Transverse colon (tissue), 4 donors: ENCODE measurements at regions not wholly inside any gene's neighbourhood (a gene's known extent, or its start where the extent isn't known, plus 50 kb on each side); places are given as distances from the start of the nearest gene placed in this dataset.

Source experiments
- EP300 ChIP-seq: sonication (generic); formaldehyde crosslinking; IDR thresholded peaks from one replicate; pipeline ENCODE4 v1.6.1; 2017; ENCODE audit warnings: antibody characterized with exemption, low read depth
- POLR2A ChIP-seq: fragments of 450-650 bp; IDR thresholded peaks from one replicate; pipeline ENCODE4 v1.6.1; 2016; ENCODE audit warnings: antibody characterized with exemption, mild to moderate bottlenecking, moderate library complexity
- POLR2AphosphoS5 ChIP-seq, 3 donors: sonication (generic); formaldehyde crosslinking; IDR thresholded peaks; one replicate each; pipeline ENCODE4 v1.6.1; 2016; ENCODE audit warnings: antibody characterized with exemption in 3 of 3
- TF ChIP-seq, protein P1 (sequence below), 5 experiments: fragments of 200-600 bp in 3 of 5; fragments of 450-650 bp in 2 of 5; sonication (generic) in 3 of 5; IDR thresholded peaks; 1 replicate in 2 of 5; 2 replicates in 3 of 5; pipeline ENCODE4 v1.5.1; 2016 to 2017; ENCODE audit warnings: antibody characterized with exemption in 5 of 5, inconsistent platforms in 3 of 5, mild to moderate bottlenecking in 2 of 5, moderate library complexity in 1 of 5

DNA sequence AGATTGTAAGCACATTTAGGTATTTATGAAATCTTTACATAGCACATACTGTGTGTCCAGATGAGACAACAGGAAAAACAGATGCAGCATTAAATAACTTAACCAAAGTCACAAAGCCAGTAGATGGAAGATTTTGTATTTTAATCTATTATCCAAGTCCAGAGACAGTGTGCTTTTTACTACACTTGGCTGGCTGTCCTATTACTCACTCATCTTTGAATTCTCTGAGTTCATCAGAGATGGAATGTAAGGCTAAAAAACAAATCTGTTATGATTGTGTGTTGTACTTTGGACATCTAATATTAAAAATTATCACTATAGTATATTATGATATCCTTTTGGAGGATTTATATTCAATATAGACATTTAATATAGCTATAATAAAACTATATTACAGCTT is 1189.4 kb downstream of the DSC3 start:
- TF ChIP-seq, protein P1, sequence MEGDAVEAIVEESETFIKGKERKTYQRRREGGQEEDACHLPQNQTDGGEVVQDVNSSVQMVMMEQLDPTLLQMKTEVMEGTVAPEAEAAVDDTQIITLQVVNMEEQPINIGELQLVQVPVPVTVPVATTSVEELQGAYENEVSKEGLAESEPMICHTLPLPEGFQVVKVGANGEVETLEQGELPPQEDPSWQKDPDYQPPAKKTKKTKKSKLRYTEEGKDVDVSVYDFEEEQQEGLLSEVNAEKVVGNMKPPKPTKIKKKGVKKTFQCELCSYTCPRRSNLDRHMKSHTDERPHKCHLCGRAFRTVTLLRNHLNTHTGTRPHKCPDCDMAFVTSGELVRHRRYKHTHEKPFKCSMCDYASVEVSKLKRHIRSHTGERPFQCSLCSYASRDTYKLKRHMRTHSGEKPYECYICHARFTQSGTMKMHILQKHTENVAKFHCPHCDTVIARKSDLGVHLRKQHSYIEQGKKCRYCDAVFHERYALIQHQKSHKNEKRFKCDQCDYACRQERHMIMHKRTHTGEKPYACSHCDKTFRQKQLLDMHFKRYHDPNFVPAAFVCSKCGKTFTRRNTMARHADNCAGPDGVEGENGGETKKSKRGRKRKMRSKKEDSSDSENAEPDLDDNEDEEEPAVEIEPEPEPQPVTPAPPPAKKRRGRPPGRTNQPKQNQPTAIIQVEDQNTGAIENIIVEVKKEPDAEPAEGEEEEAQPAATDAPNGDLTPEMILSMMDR (IDR thresholded peaks at IDR 0.05): no peak
- TF ChIP-seq POLR2A: no peak
- no peak for TF ChIP-seq POLR2AphosphoS5 (IDR thresholded peaks at IDR 0.05)
- TF ChIP-seq EP300: no peak
